Hematopoietic multipotent progenitor cell (in vitro differentiated cells): ENCODE measurements at regions not wholly inside any gene's neighbourhood (a gene's known extent, or its start where the extent isn't known, plus 50 kb on each side); places are given as distances from the start of the nearest gene placed in this dataset.

ENCODE experiments used
- DNase-seq, 3 donors: peaks; one replicate each; pipeline ENCODE4 v3.0.0-alpha.2; 2011 to 2015; ENCODE audit warnings: low read depth in 2 of 3, low spot score in 2 of 3

GRCh38 chr9:20200581-20200980 is 411.7 kb upstream of the SLC24A2 start:
- no peak for DNase-seq

- DNase-seq, result no peak
These were observed 410.3 kb upstream of the SLC24A2 start for GRCh38 chr9:20199111-20199510.

- no peak for DNase-seq
These were observed 409.3 kb upstream of the SLC24A2 start for GRCh38 chr9:20197976-20198685.

GRCh38 chr9:20191228-20191840 is 402.5 kb upstream of the SLC24A2 start:
- no peak for DNase-seq

- DNase-seq, result no peak
These were observed 401.0 kb upstream of the SLC24A2 start for GRCh38 chr9:20189871-20190270.

GRCh38 chr9:20188616-20189369 is 400.0 kb upstream of the SLC24A2 start:
- DNase-seq, result no peak

- no peak for DNase-seq
These were observed 398.5 kb upstream of the SLC24A2 start for GRCh38 chr9:20187318-20187717.

- DNase-seq, result no peak
These were observed 398.0 kb upstream of the SLC24A2 start for GRCh38 chr9:20186823-20187222.

GRCh38 chr9:20186231-20186630 is 397.4 kb upstream of the SLC24A2 start:
- no peak for DNase-seq

GRCh38 chr9:20184541-20184940 is 395.7 kb upstream of the SLC24A2 start:
- DNase-seq, result no peak

GRCh38 chr9:20178679-20179078 is 389.8 kb upstream of the SLC24A2 start:
- no peak for DNase-seq

- no peak for DNase-seq
These were observed 389.4 kb upstream of the SLC24A2 start for GRCh38 chr9:20178197-20178596.

- no peak for DNase-seq
These were observed 381.3 kb upstream of the SLC24A2 start for GRCh38 chr9:20170122-20170521.

- DNase-seq, result no peak
These were observed 363.4 kb upstream of the SLC24A2 start for GRCh38 chr9:20152151-20152725.

GRCh38 chr9:20148416-20148815 is 359.6 kb upstream of the SLC24A2 start:
- no peak for DNase-seq

- DNase-seq, result peak in 1 of 3 donors; percentile 66
These were observed 355.4 kb upstream of the SLC24A2 start for GRCh38 chr9:20144197-20144596.

- no peak for DNase-seq
These were observed 351.0 kb upstream of the SLC24A2 start for GRCh38 chr9:20139763-20140290.

- DNase-seq, result no peak
These were observed 350.0 kb upstream of the SLC24A2 start for GRCh38 chr9:20138841-20139240.

- DNase-seq, result no peak
These were observed 349.3 kb upstream of the SLC24A2 start for GRCh38 chr9:20138116-20138515.

- DNase-seq, result no peak
These were observed 348.6 kb upstream of the SLC24A2 start for GRCh38 chr9:20137425-20137824.

- no peak for DNase-seq
These were observed 346.4 kb upstream of the SLC24A2 start for GRCh38 chr9:20135119-20135697.
